Neural cell (in vitro differentiated cells): ENCODE measurements at regions not wholly inside any gene's neighbourhood (a gene's known extent, or its start where the extent isn't known, plus 50 kb on each side); places are given as distances from the start of the nearest gene placed in this dataset.

Experiments used
- H2AFZ ChIP-seq: fragments of 200-600, 300-800 bp; sonication (generic), shearing (Covaris generic); 2 replicates; pipeline ENCODE4 v1.6.0; 2014; ENCODE audit warnings: low read depth, mild to moderate bottlenecking, antibody characterized with exemption, low read length, moderate library complexity
- H3F3A ChIP-seq: fragments of 200-600 bp; shearing (Covaris generic); 2 replicates; pipeline ENCODE4 v1.6.1; 2016; ENCODE audit warnings: mild to moderate bottlenecking, moderate library complexity, mixed read lengths, antibody characterized with exemption, low read length; ENCODE audit not compliant: insufficient read depth, poor library complexity, severe bottlenecking
- H3K27ac ChIP-seq: fragments of 200-600, 300-800 bp; sonication (generic), shearing (Covaris generic); 2 replicates; pipeline ENCODE4 v1.5.1; 2014; ENCODE audit warnings: mild to moderate bottlenecking, low read length, moderate library complexity
- H3K27me3 ChIP-seq: fragments of 300-800, 200-600 bp; sonication (generic), shearing (Covaris generic); 2 replicates; pipeline ENCODE4 v1.6.0; 2014; ENCODE audit warnings: mild to moderate bottlenecking, low read depth, low read length, moderate library complexity; ENCODE audit not compliant: insufficient read depth
- H3K36me3 ChIP-seq: fragments of 300-800, 200-600 bp; sonication (generic), shearing (Covaris generic); 2 replicates; pipeline ENCODE4 v1.5.1; 2014; ENCODE audit warnings: mild to moderate bottlenecking, antibody characterized with exemption, low read length, moderate library complexity; ENCODE audit not compliant: insufficient read depth
- H3K4me2 ChIP-seq: fragments of 300-800, 200-600 bp; sonication (generic), shearing (Covaris generic); 2 replicates; pipeline ENCODE4 v1.6.0; 2014; ENCODE audit warnings: mild to moderate bottlenecking, low read length
- H3K4me3 ChIP-seq: fragments of 300-800, 200-600 bp; sonication (generic), shearing (Covaris generic); 2 replicates; pipeline ENCODE4 v1.5.1; 2014; ENCODE audit warnings: mild to moderate bottlenecking, low read length, moderate library complexity
- H3K79me2 ChIP-seq: fragments of 200-600 bp; shearing (Covaris generic); replicated peaks from 2 replicates; pipeline ENCODE4 v1.6.0; 2014; ENCODE audit warnings: mild to moderate bottlenecking, low read length, moderate library complexity; ENCODE audit not compliant: insufficient read depth
- H3K9ac ChIP-seq: fragments of 300-800, 200-600 bp; sonication (generic), shearing (Covaris generic); 2 replicates; pipeline ENCODE4 v1.6.1; 2016; ENCODE audit warnings: mild to moderate bottlenecking, low read length, mixed read lengths
- H3K9me2 ChIP-seq: fragments of 200-600 bp; shearing (Covaris generic); 2 replicates; pipeline ENCODE4 v1.6.1; 2016; ENCODE audit warnings: mild to moderate bottlenecking, low read length, mixed read lengths; ENCODE audit not compliant: insufficient read depth
- H3K9me3 ChIP-seq: fragments of 200-600, 300-800 bp; sonication (generic), shearing (Covaris generic); 2 replicates; pipeline ENCODE4 v1.6.1; 2016; ENCODE audit warnings: mild to moderate bottlenecking, mixed run types, low read length, moderate library complexity, mixed read lengths
- H4K20me1 ChIP-seq: fragments of 200-600 bp; shearing (Covaris generic); 2 replicates; pipeline ENCODE4 v1.6.1; 2016; ENCODE audit warnings: mild to moderate bottlenecking, mixed run types; ENCODE audit not compliant: insufficient read depth
- CTCF ChIP-seq: fragments of 450-650 bp; IDR thresholded peaks from 2 replicates; pipeline ENCODE4 v1.5.1; 2014; ENCODE audit warnings: antibody characterized with exemption, mild to moderate bottlenecking, moderate library complexity; ENCODE audit not compliant: poor library complexity, severe bottlenecking
- EP300 ChIP-seq: fragments of 450-650 bp; conservative IDR thresholded peaks from 2 replicates; pipeline ENCODE4 v1.6.1; 2014; ENCODE audit warnings: antibody characterized with exemption, mild to moderate bottlenecking, moderate library complexity; ENCODE audit not compliant: poor library complexity, severe bottlenecking
- EZH2 ChIP-seq: fragments of 200-600, 300-800 bp; shearing (Covaris generic), sonication (generic); IDR thresholded peaks from 2 replicates; pipeline ENCODE4 v1.6.1; 2014; ENCODE audit warnings: antibody characterized with exemption, low read length, borderline replicate concordance, mild to moderate bottlenecking; ENCODE audit not compliant: insufficient read depth, poor library complexity, severe bottlenecking
- MXI1 ChIP-seq: fragments of 450-650 bp; conservative IDR thresholded peaks from 2 replicates; pipeline ENCODE4 v1.6.1; 2014; ENCODE audit warnings: antibody characterized with exemption, mild to moderate bottlenecking; ENCODE audit not compliant: poor library complexity, severe bottlenecking
- POLR2AphosphoS5 ChIP-seq: IDR thresholded peaks from 2 replicates; pipeline ENCODE4 v1.6.1; 2012
- RAD21 ChIP-seq: fragments of 450-650 bp; conservative IDR thresholded peaks from 2 replicates; pipeline ENCODE4 v1.6.1; 2014; ENCODE audit warnings: antibody characterized with exemption, mild to moderate bottlenecking, moderate library complexity
- REST ChIP-seq: IDR thresholded peaks from 2 replicates; pipeline ENCODE4 v1.6.1; 2012; ENCODE audit warnings: borderline replicate concordance
- SMC3 ChIP-seq: fragments of 450-650 bp; conservative IDR thresholded peaks from 2 replicates; pipeline ENCODE4 v1.6.1; 2014; ENCODE audit warnings: antibody characterized with exemption, mild to moderate bottlenecking, moderate library complexity; ENCODE audit not compliant: poor library complexity
- TAF1 ChIP-seq: IDR thresholded peaks from 2 replicates; pipeline ENCODE4 v1.6.1; 2012; ENCODE audit warnings: low read depth

- TF ChIP-seq CTCF (no peak), MXI1 (no peak), EP300 (no peak), EZH2 (no peak), SMC3 (no peak), TAF1 (no peak), RAD21 (no peak), REST (no peak), POLR2AphosphoS5 (no peak)
- no peak overlapping the region for H3K9ac ChIP-seq
- no peaks in the 10 kb centered on the region for H3K36me3 ChIP-seq
- no peak overlapping the region for H2AFZ ChIP-seq
- H3F3A ChIP-seq = no peaks in the 10 kb centered on the region
- no peaks in the 10 kb centered on the region for H3K79me2 ChIP-seq
- H3K9me3 ChIP-seq = no peaks in the 10 kb centered on the region
- H3K9me2 ChIP-seq = no peaks in the 10 kb centered on the region
- H3K4me2 ChIP-seq = no peak overlapping the region
- H3K27me3 ChIP-seq = no peaks in the 10 kb centered on the region
- H4K20me1 ChIP-seq = no peaks in the 10 kb centered on the region
- no peak overlapping the region for H3K4me3 ChIP-seq
- H3K27ac ChIP-seq = no peak overlapping the region
These were observed 168.6 kb downstream of the POSTN start for GRCh38 chr13:37429976-37430375.

- Histone ChIP-seq H3K9me3 (no peaks in the 10 kb centered on the region), H3K79me2 (no peaks in the 10 kb centered on the region), H3K36me3 (no peaks in the 10 kb centered on the region), H2AFZ (no peak overlapping the region), H3K4me3 (no peak overlapping the region), H3K27me3 (no peaks in the 10 kb centered on the region), H3K9ac (no peak overlapping the region), H3F3A (no peaks in the 10 kb centered on the region), H3K4me2 (no peak overlapping the region), H3K9me2 (no peaks in the 10 kb centered on the region), H3K27ac (no peak overlapping the region), H4K20me1 (no peaks in the 10 kb centered on the region)
- no peak for TF ChIP-seq SMC3
- TF ChIP-seq MXI1 = no peak
- no peak for TF ChIP-seq REST
- no peak for TF ChIP-seq RAD21
- TF ChIP-seq EZH2 = no peak
- TF ChIP-seq CTCF = no peak
These were observed 170.6 kb downstream of the POSTN start for GRCh38 chr13:37427843-37428494.
